Lower leg skin (tissue), 4 donors: ENCODE measurements at regions not wholly inside any gene's neighbourhood (a gene's known extent, or its start where the extent isn't known, plus 50 kb on each side); places are given as distances from the start of the nearest gene placed in this dataset.

Experiments used
- DNase-seq, 2 donors: peaks; one replicate each; pipeline ENCODE4 v3.0.0-alpha.2; 2019; ENCODE audit warnings: low spot score in 2 of 2
- H3K4me3 ChIP-seq: fragments of 200-600 bp; sonication (generic); 2 replicates; pipeline ENCODE4 v1.5.1; 2017; ENCODE audit warnings: mild to moderate bottlenecking, low read depth; ENCODE audit not compliant: poor library complexity, severe bottlenecking
- CTCF ChIP-seq, 3 donors: fragments of 450-650 bp; IDR thresholded peaks; one replicate each; pipeline ENCODE4 v1.5.1; 2016; ENCODE audit warnings: antibody characterized with exemption in 3 of 3, mild to moderate bottlenecking in 3 of 3, moderate library complexity in 2 of 3
- POLR2A ChIP-seq, 2 donors: fragments of 450-650 bp; IDR thresholded peaks; one replicate each; pipeline ENCODE4 v1.6.1; 2016 to 2017; ENCODE audit warnings: antibody characterized with exemption in 2 of 2, mild to moderate bottlenecking in 1 of 2, moderate library complexity in 1 of 2
- WGBS, 2 donors: methylation state at CpG; one replicate each; pipeline ENCODE4 v1.1.5; 2018; 5-methylcytosine and 5-hydroxymethylcytosine counted together
- intact Hi-C: fragments of 100-400 bp; cut with DNase I; formaldehyde crosslinking; loops from one replicate; pipeline ENCODE4 v1.15.0; 2023; ENCODE audit warnings: low total_unique reads

GRCh38 chr3:72054976-72055375, 270.0 kb upstream of the PROK2 start:
- 90 to 100% methylated on average over 1 of the region's 1 CpG for WGBS, 2 donors
- no peak overlapping the region for H3K4me3 ChIP-seq
- DNase-seq = no peak
- intact Hi-C loops = no loop called here
- TF ChIP-seq CTCF (IDR thresholded peaks at IDR 0.05) (no peak), POLR2A (IDR thresholded peaks at IDR 0.05) (no peak)

- WGBS, 2 donors = 73 to 79% methylated on average over 8 of the region's 8 CpGs
- TF ChIP-seq CTCF (IDR thresholded peaks at IDR 0.05) = no peak
- no peak for TF ChIP-seq POLR2A (IDR thresholded peaks at IDR 0.05)
- intact Hi-C loops = no loop called here
- DNase-seq = no peak
- no peak overlapping the region for H3K4me3 ChIP-seq
Observed at GRCh38 chr3:72052841-72053409, 268.0 kb upstream of the PROK2 start.

- 89 to 94% methylated on average over 5 of the region's 5 CpGs for WGBS, 2 donors
- TF ChIP-seq CTCF (IDR thresholded peaks at IDR 0.05) = no peak
- TF ChIP-seq POLR2A (IDR thresholded peaks at IDR 0.05) = no peak
- intact Hi-C loops = no loop called here
- no peak for DNase-seq
- H3K4me3 ChIP-seq = no peak overlapping the region
Observed at GRCh38 chr3:72050771-72051170, 265.8 kb upstream of the PROK2 start.

- H3K4me3 ChIP-seq = no peak overlapping the region
- no peak for DNase-seq
- intact Hi-C loops = no loop called here
- TF ChIP-seq POLR2A (IDR thresholded peaks at IDR 0.05) = no peak
- no peak for TF ChIP-seq CTCF (IDR thresholded peaks at IDR 0.05)
- 69 to 72% methylated on average over 6 of the region's 6 CpGs for WGBS, 2 donors
Observed at GRCh38 chr3:72050048-72050632, 265.2 kb upstream of the PROK2 start.

- no peak overlapping the region for H3K4me3 ChIP-seq
- DNase-seq = no peak
- TF ChIP-seq CTCF (IDR thresholded peaks at IDR 0.05) (no peak), POLR2A (IDR thresholded peaks at IDR 0.05) (no peak)
- WGBS, 2 donors = 78 to 91% methylated on average over 1 of the region's 1 CpG
- intact Hi-C loops = no loop called here
Observed at GRCh38 chr3:72049300-72049699, 264.4 kb upstream of the PROK2 start.

GRCh38 chr3:72048873-72049272, 263.9 kb upstream of the PROK2 start:
- intact Hi-C loops = no loop called here
- 80 to 84% methylated on average over 5 of the region's 5 CpGs for WGBS, 2 donors
- no peak overlapping the region for H3K4me3 ChIP-seq
- no peak for DNase-seq
- TF ChIP-seq CTCF (IDR thresholded peaks at IDR 0.05) (no peak), POLR2A (IDR thresholded peaks at IDR 0.05) (no peak)
